ENCODE measurements at regions not wholly inside any gene's neighbourhood (a gene's known extent, or its start where the extent isn't known, plus 50 kb on each side); places are given as distances from the start of the nearest gene placed in this dataset.

- H3K14ac ChIP-seq (ENCODE audit: insufficient read length) = no peak overlapping the region
- 86 to 100% methylated on average over 1 to 2 of the region's 2 CpGs for WGBS, 2 experiments (ENCODE audit: extremely low coverage in 1 of 2, insufficient coverage in 1 of 2, insufficient read length in 1 of 2, insufficient replicate concordance in 2 of 2, low coverage in 1 of 2, low lambda C conversion rate in 2 of 2, missing lambda C conversion rate in 1 of 2)
- no peak for TF ChIP-seq SP2 (IDR thresholded peaks at IDR 0.05; ENCODE audit: low read length)
- TF ChIP-seq RFX5 (IDR thresholded peaks at IDR 0.05; ENCODE audit: borderline replicate concordance, low read depth, low read length) = no peak
- TF ChIP-seq, protein P1, sequence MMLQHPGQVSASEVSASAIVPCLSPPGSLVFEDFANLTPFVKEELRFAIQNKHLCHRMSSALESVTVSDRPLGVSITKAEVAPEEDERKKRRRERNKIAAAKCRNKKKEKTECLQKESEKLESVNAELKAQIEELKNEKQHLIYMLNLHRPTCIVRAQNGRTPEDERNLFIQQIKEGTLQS (IDR thresholded peaks at IDR 0.05; ENCODE audit: insufficient read depth, low read depth, low read length) = no peak
- no peak for TF ChIP-seq MAFK (IDR thresholded peaks at IDR 0.05; ENCODE audit: low read depth, low read length)
- TF ChIP-seq GABPA (IDR thresholded peaks at IDR 0.05; ENCODE audit: borderline replicate concordance, insufficient read depth, low read length) = no peak
- no peak for TF ChIP-seq CEBPB (IDR thresholded peaks at IDR 0.05; ENCODE audit: low read depth, low read length)
- no peak for TF ChIP-seq SRF (IDR thresholded peaks at IDR 0.05; ENCODE audit: low read depth, low read length)
- TF ChIP-seq KDM5A (IDR thresholded peaks at IDR 0.05; ENCODE audit: low read length) = no peak
- no peak for TF ChIP-seq NANOG (IDR thresholded peaks at IDR 0.05; ENCODE audit: insufficient read depth, low read depth, low read length, poor library complexity, severe bottlenecking)
- TF ChIP-seq ZNF274 (IDR thresholded peaks at IDR 0.05; ENCODE audit: borderline replicate concordance, extremely low read depth, low read length) = no peak
- no peaks in the 10 kb centered on the region for H4K20me1 ChIP-seq (replicated peaks in 1 of 2; ENCODE audit: control insufficient read depth in 1 of 2, insufficient read depth in 2 of 2, low read length in 2 of 2)
- H2BK20ac ChIP-seq (ENCODE audit: low read length) = no peak overlapping the region
- H3K79me2 ChIP-seq (ENCODE audit: control insufficient read depth in 1 of 2, insufficient read depth in 2 of 2, low read length in 2 of 2) = no peaks in the 10 kb centered on the region
- no peak overlapping the region for H3K27ac ChIP-seq (ENCODE audit: low read depth, low read length)
- H3K36me3 ChIP-seq (ENCODE audit: control insufficient read depth in 2 of 4, insufficient read depth in 4 of 4, low read length in 3 of 4) = no peaks in the 10 kb centered on the region
- no peaks in the 10 kb centered on the region for H3K79me1 ChIP-seq (ENCODE audit: low read depth, low read length)
- ChIA-PET CTCF (ENCODE audit: partially characterized antibody) (no interaction called here), POLR2A (ENCODE audit: partially characterized antibody) (no interaction called here)
- no peak overlapping the region for H2BK12ac ChIP-seq (ENCODE audit: low read depth, low read length)
- H2BK5ac ChIP-seq (ENCODE audit: low read depth, low read length) = no peak overlapping the region
- no peak overlapping the region for H2BK15ac ChIP-seq (ENCODE audit: low read length)
- no peak overlapping the region for H4K8ac ChIP-seq (ENCODE audit: extremely low read depth, insufficient read depth, low read length)
- no peak overlapping the region for H2AFZ ChIP-seq (ENCODE audit: low read length)
- no peak overlapping the region for H4K91ac ChIP-seq (replicated peaks; ENCODE audit: insufficient read length, low read length)
- no peaks in the 10 kb centered on the region for H3K9me3 ChIP-seq (ENCODE audit: insufficient read depth in 2 of 2, low read depth in 1 of 2, low read length in 1 of 2)
- no peaks in the 10 kb centered on the region for H3K4me1 ChIP-seq (replicated peaks in 1 of 4; ENCODE audit: control insufficient read depth in 3 of 4, insufficient read depth in 4 of 4, low read length in 3 of 4)
- no peak overlapping the region for H2BK120ac ChIP-seq (replicated peaks; ENCODE audit: low read depth, low read length)
- H3K27me3 ChIP-seq (replicated peaks in 1 of 4; ENCODE audit: control insufficient read depth in 3 of 4, extremely low read depth in 1 of 4, insufficient read depth in 3 of 4, low read length in 3 of 4) = no peaks in the 10 kb centered on the region
- no peak overlapping the region for H4K5ac ChIP-seq (ENCODE audit: insufficient read length, low read depth, low read length)
- no peak overlapping the region for H3K4me2 ChIP-seq (ENCODE audit: insufficient read depth in 1 of 2, low read depth in 2 of 2, low read length in 2 of 2)
- H3K23me2 ChIP-seq (ENCODE audit: low read depth, low read length) = no peaks in the 10 kb centered on the region
- H3K4me3 ChIP-seq (ENCODE audit: extremely low read depth in 1 of 4, insufficient read depth in 2 of 4, low read depth in 3 of 4, low read length in 4 of 4) = no peak overlapping the region
- no peak overlapping the region for H3K4ac ChIP-seq (replicated peaks; ENCODE audit: insufficient read length, low read depth, low read length)
- H3K9ac ChIP-seq (replicated peaks in 1 of 4; ENCODE audit: extremely low read depth in 1 of 4, low read depth in 3 of 4, low read length in 3 of 4) = no peak overlapping the region
- DNase-seq (ENCODE audit: low read depth in 1 of 2, low spot score in 2 of 2) (no peak), FAIRE-seq (no peak)
- H2AK5ac ChIP-seq (ENCODE audit: low read depth, low read length) = no peak overlapping the region
- H3K23ac ChIP-seq (ENCODE audit: insufficient read length) = no peak overlapping the region
- H3K18ac ChIP-seq (ENCODE audit: extremely low read depth, low read length) = no peak overlapping the region
- no peak overlapping the region for H3K56ac ChIP-seq (replicated peaks; ENCODE audit: insufficient read length, low read depth, low read length)
Measured at GRCh38 chr7:115289971-115290370, 368.1 kb downstream of the MDFIC start.
